Esophagus squamous epithelium (tissue), 5 donors: ENCODE measurements at regions not wholly inside any gene's neighbourhood (a gene's known extent, or its start where the extent isn't known, plus 50 kb on each side); places are given as distances from the start of the nearest gene placed in this dataset.

Experiments
- DNase-seq: peaks from one replicate; lab custom pipeline; 2025; lab: John Stamatoyannopoulos, UW
- H3K27ac ChIP-seq, 4 donors: fragments of 200-600 bp; sonication (generic); one replicate each; pipeline ENCODE4 v1.5.1; 2016 to 2019; ENCODE audit warnings: mild to moderate bottlenecking in 1 of 4
- H3K27me3 ChIP-seq, 4 donors: fragments of 200-600 bp; sonication (generic); 1 replicate in 3 of 4; 2 replicates in 1 of 4; pipeline versions ENCODE4 v1.5.1 to v1.6.0; 2017 to 2021; ENCODE audit warnings: antibody characterized with exemption in 1 of 4
- H3K36me3 ChIP-seq, 3 donors: fragments of 200-600 bp; sonication (generic); one replicate each; pipeline ENCODE4 v1.5.1; 2016 to 2019
- H3K4me1 ChIP-seq, 3 donors: fragments of 200-600 bp; sonication (generic); one replicate each; pipeline ENCODE4 v1.5.1; 2017 to 2019
- H3K4me3 ChIP-seq, 4 donors: fragments of 200-600 bp; sonication (generic); 1 replicate in 3 of 4; 2 replicates in 1 of 4; pipeline ENCODE4 v1.5.1; 2016 to 2019; ENCODE audit warnings: mild to moderate bottlenecking in 2 of 4, moderate library complexity in 1 of 4
- H3K9me3 ChIP-seq, 3 donors: fragments of 200-600 bp; sonication (generic); one replicate each; pipeline ENCODE4 v1.5.1; 2016 to 2019
- CTCF ChIP-seq, 6 experiments: fragments of 450-650 bp in 4 of 6; fragments of 200-600 bp in 2 of 6; sonication (generic) in 2 of 6; IDR thresholded peaks; one replicate each; pipeline ENCODE4 v1.5.1; 2016 to 2019; ENCODE audit warnings: antibody characterized with exemption in 6 of 6, mild to moderate bottlenecking in 4 of 6, moderate library complexity in 4 of 6
- POLR2A ChIP-seq, 4 donors: fragments of 450-650 bp; IDR thresholded peaks; one replicate each; pipeline ENCODE4 v1.6.1; 2017; ENCODE audit warnings: antibody characterized with exemption in 4 of 4, mild to moderate bottlenecking in 4 of 4, moderate library complexity in 3 of 4
- WGBS, 2 donors: methylation state at CpG; one replicate each; pipeline ENCODE4 v1.1.5; 2018; 5-methylcytosine and 5-hydroxymethylcytosine counted together
- intact Hi-C: fragments of 100-400 bp; cut with DNase I; formaldehyde crosslinking; loops from one replicate; pipeline ENCODE4 v1.15.0; 2022
- donor health status: DM: yes; HTN: yes; CAD: no.

GRCh38 chr12:93135286-93136239, 206.5 kb upstream of the EEA1 start:
- H3K36me3 ChIP-seq: no peaks in the 10 kb centered on the region
- H3K9me3 ChIP-seq: no peaks in the 10 kb centered on the region
- no peak for DNase-seq
- TF ChIP-seq POLR2A (IDR thresholded peaks at IDR 0.05) (no peak), CTCF (IDR thresholded peaks at IDR 0.05) (no peak)
- no peak overlapping the region for H3K27ac ChIP-seq
- peaks cover 11 to 50% (median 13%) of the 10 kb centered on the region in 3 donors for H3K4me1 ChIP-seq
- intact Hi-C loops: no loop called here
- H3K27me3 ChIP-seq: no peaks in the 10 kb centered on the region
- 69 to 71% methylated on average over 6 of the region's 6 CpGs for WGBS, 2 donors
- no peak overlapping the region for H3K4me3 ChIP-seq

GRCh38 chr12:93136253-93137055, 207.4 kb upstream of the EEA1 start:
- intact Hi-C loops: no loop called here
- Histone ChIP-seq H3K36me3 (no peaks in the 10 kb centered on the region), H3K9me3 (no peaks in the 10 kb centered on the region), H3K4me3 (no peak overlapping the region), H3K4me1 (peaks cover 11 to 50% (median 13%) of the 10 kb centered on the region in 3 donors), H3K27ac (no peak overlapping the region), H3K27me3 (no peaks in the 10 kb centered on the region)
- DNase-seq: no peak
- no peak for TF ChIP-seq POLR2A (IDR thresholded peaks at IDR 0.05)
- no peak for TF ChIP-seq CTCF (IDR thresholded peaks at IDR 0.05)
- 78 to 80% methylated on average over 6 of the region's 6 CpGs for WGBS, 2 donors

- 22 to 35% methylated on average over 4 to 6 of the region's 6 CpGs for WGBS, 2 donors
- intact Hi-C loops: no loop called here
- Histone ChIP-seq H3K36me3 (no peaks in the 10 kb centered on the region), H3K27me3 (no peaks in the 10 kb centered on the region), H3K4me3 (no peak overlapping the region), H3K4me1 (peaks cover 11 to 50% (median 13%) of the 10 kb centered on the region in 3 donors), H3K27ac (peak overlapping the region; percentile 1 to 56 (median 48)), H3K9me3 (no peaks in the 10 kb centered on the region)
- DNase-seq: no peak
- TF ChIP-seq POLR2A (IDR thresholded peaks at IDR 0.05) (no peak), CTCF (IDR thresholded peaks at IDR 0.05) (no peak)
Observed at GRCh38 chr12:93137656-93138612, 208.8 kb upstream of the EEA1 start.

- WGBS, 2 donors: 45 to 54% methylated on average over 1 of the region's 1 CpG
- H3K36me3 ChIP-seq: no peaks in the 10 kb centered on the region
- no peak for DNase-seq
- intact Hi-C loops: no loop called here
- no peak overlapping the region for H3K27ac ChIP-seq
- TF ChIP-seq CTCF (IDR thresholded peaks at IDR 0.05): no peak
- no peak for TF ChIP-seq POLR2A (IDR thresholded peaks at IDR 0.05)
- H3K4me3 ChIP-seq: no peak overlapping the region
- H3K27me3 ChIP-seq: no peaks in the 10 kb centered on the region
- H3K9me3 ChIP-seq: no peaks in the 10 kb centered on the region
- H3K4me1 ChIP-seq: peaks cover 11 to 54% (median 13%) of the 10 kb centered on the region in 3 donors
Observed at GRCh38 chr12:93139028-93139665, 210.1 kb upstream of the EEA1 start.
